ENCODE measurements at regions not wholly inside any gene's neighbourhood (a gene's known extent, or its start where the extent isn't known, plus 50 kb on each side); places are given as distances from the start of the nearest gene placed in this dataset.

DNA sequence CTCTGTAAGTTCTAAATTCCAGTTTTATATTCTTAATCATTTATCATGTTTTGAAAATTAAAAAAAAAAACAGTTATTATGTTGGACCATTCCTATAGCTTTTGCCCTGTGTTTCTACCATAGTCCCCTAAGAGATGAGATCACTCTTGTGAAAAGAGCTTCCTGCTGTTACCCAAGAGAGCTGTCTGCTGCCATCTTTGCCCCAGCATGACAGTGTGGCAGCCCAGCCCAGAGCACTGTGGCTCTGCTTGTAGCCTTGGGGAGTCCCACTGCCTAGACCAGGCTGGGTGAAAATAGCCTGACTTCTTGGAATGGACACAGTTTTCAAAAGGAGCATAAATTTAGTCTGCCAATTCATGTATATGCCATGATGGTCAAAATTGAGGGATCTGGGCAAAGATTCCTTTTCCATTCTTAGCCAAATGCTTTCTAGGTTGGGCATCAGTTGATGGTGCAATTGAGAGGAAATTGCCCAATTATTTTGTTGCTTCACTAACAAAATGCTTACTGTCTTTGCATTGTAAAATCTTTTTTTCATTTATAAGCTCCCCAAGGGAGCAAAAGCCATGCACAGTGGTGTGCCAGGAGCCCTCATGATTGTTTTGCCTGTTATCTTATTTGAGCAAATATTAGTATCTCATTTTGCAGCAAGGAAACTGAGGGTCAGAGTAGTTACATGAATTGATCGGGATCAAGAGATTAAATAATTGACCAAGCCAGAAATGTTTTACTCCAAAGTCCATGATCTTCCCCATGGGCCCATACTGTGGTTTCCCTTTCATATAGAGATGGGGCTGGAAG, 72.8 kb downstream of the ETS2 start:
- DNase-seq, result peak in 1 of 2 donors; percentile 12

- peak in 1 of 2 donors; percentile 70 for DNase-seq
Observed at GRCh38 chr21:38875694-38876492, 70.2 kb downstream of the ETS2 start.

Measured in bone marrow (tissue), 2 donors.